ENCODE measurements at regions not wholly inside any gene's neighbourhood (a gene's known extent, or its start where the extent isn't known, plus 50 kb on each side); places are given as distances from the start of the nearest gene placed in this dataset.

DNA sequence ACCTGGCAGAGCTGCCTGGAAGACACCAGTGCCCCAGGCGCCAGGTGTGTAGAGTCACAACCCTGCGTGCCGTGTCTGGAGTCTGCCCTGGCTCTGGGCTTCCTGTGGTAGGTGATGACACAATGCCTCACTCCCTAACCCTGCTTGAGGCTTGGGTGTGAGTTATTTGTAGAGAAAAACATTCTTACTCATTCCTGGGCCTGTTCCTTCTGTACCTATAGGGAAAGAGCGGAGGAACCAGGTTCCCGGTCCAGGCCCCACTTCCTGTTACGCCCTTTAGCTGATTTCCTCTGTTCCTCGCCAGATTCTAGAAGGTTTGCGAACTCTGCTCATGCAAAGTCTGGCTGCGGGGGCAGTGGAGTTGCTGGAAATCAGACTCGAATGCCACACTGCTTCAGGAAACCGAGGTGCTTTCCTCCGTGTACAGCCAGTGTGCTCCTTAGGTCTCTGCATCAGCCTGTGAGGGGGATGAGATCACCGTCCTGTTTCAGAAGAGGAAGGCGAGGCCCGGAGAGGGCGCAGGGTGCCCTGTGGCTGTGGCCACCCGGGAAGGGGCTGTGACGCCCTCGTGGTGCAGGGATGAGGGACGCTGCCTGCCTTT, 67.1 kb upstream of the DUSP22 start:
- Histone ChIP-seq H3K9ac (ENCODE audit: low read length) (no peak overlapping the region), H3K27me3 (ENCODE audit: control insufficient read depth, insufficient read depth, low read length) (no peaks in the 10 kb centered on the region), H3K4me3 (ENCODE audit: low read length) (no peak overlapping the region), H3K27ac (ENCODE audit: low read depth, low read length) (no peak overlapping the region), H3K4me1 (ENCODE audit: control insufficient read depth, insufficient read depth, low read length) (no peaks in the 10 kb centered on the region), H3K36me3 (ENCODE audit: control insufficient read depth, insufficient read depth, low read length) (no peaks in the 10 kb centered on the region)

DNA sequence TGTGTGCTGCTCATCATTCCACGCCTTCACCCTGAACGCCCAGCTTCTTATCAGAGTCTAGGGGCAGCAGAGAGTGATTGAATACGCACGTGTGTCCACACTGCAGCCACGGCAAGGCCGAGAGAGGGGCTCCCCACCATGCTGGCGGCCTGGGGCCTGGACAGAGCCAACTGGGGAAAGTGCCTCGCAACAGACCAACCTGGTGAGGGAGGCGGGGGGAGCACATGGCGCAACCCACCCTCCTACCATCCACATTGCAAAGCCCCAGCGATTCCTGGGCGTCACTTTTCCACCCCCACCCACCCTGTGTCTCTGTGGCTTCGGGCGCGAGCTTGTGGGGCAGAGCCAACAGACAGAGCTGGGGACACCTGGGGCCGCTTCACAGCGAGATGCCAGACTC, 66.4 kb upstream of the DUSP22 start:
- Histone ChIP-seq H3K27me3 (ENCODE audit: control insufficient read depth, insufficient read depth, low read length) (no peaks in the 10 kb centered on the region), H3K27ac (ENCODE audit: low read depth, low read length) (no peak overlapping the region), H3K4me1 (ENCODE audit: control insufficient read depth, insufficient read depth, low read length) (no peaks in the 10 kb centered on the region), H3K36me3 (ENCODE audit: control insufficient read depth, insufficient read depth, low read length) (no peaks in the 10 kb centered on the region), H3K9ac (ENCODE audit: low read length) (no peak overlapping the region), H3K4me3 (ENCODE audit: low read length) (no peak overlapping the region)

- H3K27me3 ChIP-seq (ENCODE audit: control insufficient read depth, insufficient read depth, low read length): no peaks in the 10 kb centered on the region
- H3K9ac ChIP-seq (ENCODE audit: low read length): no peak overlapping the region
- H3K36me3 ChIP-seq (ENCODE audit: control insufficient read depth, insufficient read depth, low read length): no peaks in the 10 kb centered on the region
- H3K4me1 ChIP-seq (ENCODE audit: control insufficient read depth, insufficient read depth, low read length): no peaks in the 10 kb centered on the region
- H3K27ac ChIP-seq (ENCODE audit: low read depth, low read length): no peak overlapping the region
- no peak overlapping the region for H3K4me3 ChIP-seq (ENCODE audit: low read length)
These were observed 65.7 kb upstream of the DUSP22 start for GRCh38 chr6:226516-227073.

- Histone ChIP-seq H3K36me3 (ENCODE audit: control insufficient read depth, insufficient read depth, low read length) (no peaks in the 10 kb centered on the region), H3K4me3 (ENCODE audit: low read length) (no peak overlapping the region), H3K4me1 (ENCODE audit: control insufficient read depth, insufficient read depth, low read length) (no peaks in the 10 kb centered on the region), H3K27ac (ENCODE audit: low read depth, low read length) (no peak overlapping the region), H3K27me3 (ENCODE audit: control insufficient read depth, insufficient read depth, low read length) (no peaks in the 10 kb centered on the region), H3K9ac (ENCODE audit: low read length) (no peak overlapping the region)
These were observed 65.1 kb upstream of the DUSP22 start for GRCh38 chr6:227074-227782.

- no peaks in the 10 kb centered on the region for H3K36me3 ChIP-seq (ENCODE audit: control insufficient read depth, insufficient read depth, low read length)
- H3K27me3 ChIP-seq (ENCODE audit: control insufficient read depth, insufficient read depth, low read length): no peaks in the 10 kb centered on the region
- no peaks in the 10 kb centered on the region for H3K4me1 ChIP-seq (ENCODE audit: control insufficient read depth, insufficient read depth, low read length)
- H3K9ac ChIP-seq (ENCODE audit: low read length): no peak overlapping the region
- no peak overlapping the region for H3K4me3 ChIP-seq (ENCODE audit: low read length)
- no peak overlapping the region for H3K27ac ChIP-seq (ENCODE audit: low read depth, low read length)
These were observed 64.4 kb upstream of the DUSP22 start for GRCh38 chr6:227812-228338.

- H3K9ac ChIP-seq (ENCODE audit: low read length): no peak overlapping the region
- no peak overlapping the region for H3K4me3 ChIP-seq (ENCODE audit: low read length)
- H3K4me1 ChIP-seq (ENCODE audit: control insufficient read depth, insufficient read depth, low read length): no peaks in the 10 kb centered on the region
- no peak overlapping the region for H3K27ac ChIP-seq (ENCODE audit: low read depth, low read length)
- no peaks in the 10 kb centered on the region for H3K27me3 ChIP-seq (ENCODE audit: control insufficient read depth, insufficient read depth, low read length)
- no peaks in the 10 kb centered on the region for H3K36me3 ChIP-seq (ENCODE audit: control insufficient read depth, insufficient read depth, low read length)
These were observed 63.2 kb upstream of the DUSP22 start for GRCh38 chr6:228881-229651.

GRCh38 chr6:231779-232178, 60.5 kb upstream of the DUSP22 start:
- no peak overlapping the region for H3K27ac ChIP-seq (ENCODE audit: low read depth, low read length)
- no peak overlapping the region for H3K9ac ChIP-seq (ENCODE audit: low read length)
- no peaks in the 10 kb centered on the region for H3K27me3 ChIP-seq (ENCODE audit: control insufficient read depth, insufficient read depth, low read length)
- no peak overlapping the region for H3K4me3 ChIP-seq (ENCODE audit: low read length)
- H3K36me3 ChIP-seq (ENCODE audit: control insufficient read depth, insufficient read depth, low read length): no peaks in the 10 kb centered on the region
- H3K4me1 ChIP-seq (ENCODE audit: control insufficient read depth, insufficient read depth, low read length): peaks cover 6% of the 10 kb centered on the region

DNA sequence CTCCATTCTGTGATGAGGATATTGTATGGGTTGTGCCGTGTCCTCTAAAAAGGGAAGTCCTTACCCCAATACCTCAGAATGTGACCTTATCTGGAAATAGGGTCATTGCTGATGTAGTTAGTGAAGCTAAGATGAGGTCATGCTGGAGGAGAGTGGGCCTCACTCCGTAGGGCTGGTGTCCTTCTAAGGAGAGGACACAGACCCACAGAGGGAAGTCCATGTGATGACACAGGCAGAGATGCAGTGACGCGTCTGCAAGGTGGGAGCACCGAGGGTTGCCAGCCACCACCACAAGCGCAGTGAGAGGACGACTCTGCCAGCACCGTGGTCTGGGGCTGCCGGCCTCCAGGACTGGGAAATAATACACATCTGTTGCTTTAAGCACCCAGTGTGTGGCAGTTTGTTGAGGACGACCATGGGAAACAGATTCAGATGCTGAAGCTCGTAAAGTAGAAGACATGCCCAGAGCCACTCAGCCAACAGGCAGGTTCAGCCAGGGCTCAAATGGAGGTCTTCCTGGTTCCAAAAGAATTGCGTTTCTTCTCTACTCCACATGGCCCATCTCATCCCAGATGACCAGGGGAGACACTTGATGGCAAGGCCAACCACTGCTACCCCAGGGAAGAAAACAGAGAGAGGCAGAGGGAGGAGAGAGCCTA, 59.2 kb upstream of the DUSP22 start:
- H3K27ac ChIP-seq (ENCODE audit: low read depth, low read length): no peak overlapping the region
- peaks cover 6% of the 10 kb centered on the region for H3K4me1 ChIP-seq (ENCODE audit: control insufficient read depth, insufficient read depth, low read length)
- H3K9ac ChIP-seq (ENCODE audit: low read length): no peak overlapping the region
- H3K27me3 ChIP-seq (ENCODE audit: control insufficient read depth, insufficient read depth, low read length): no peaks in the 10 kb centered on the region
- H3K36me3 ChIP-seq (ENCODE audit: control insufficient read depth, insufficient read depth, low read length): no peaks in the 10 kb centered on the region
- no peak overlapping the region for H3K4me3 ChIP-seq (ENCODE audit: low read length)

GRCh38 chr6:234706-235372, 57.4 kb upstream of the DUSP22 start:
- no peak overlapping the region for H3K4me3 ChIP-seq (ENCODE audit: low read length)
- H3K36me3 ChIP-seq (ENCODE audit: control insufficient read depth, insufficient read depth, low read length): no peaks in the 10 kb centered on the region
- H3K27me3 ChIP-seq (ENCODE audit: control insufficient read depth, insufficient read depth, low read length): no peaks in the 10 kb centered on the region
- no peak overlapping the region for H3K9ac ChIP-seq (ENCODE audit: low read length)
- H3K4me1 ChIP-seq (ENCODE audit: control insufficient read depth, insufficient read depth, low read length): peaks cover 6% of the 10 kb centered on the region
- no peak overlapping the region for H3K27ac ChIP-seq (ENCODE audit: low read depth, low read length)

DNA sequence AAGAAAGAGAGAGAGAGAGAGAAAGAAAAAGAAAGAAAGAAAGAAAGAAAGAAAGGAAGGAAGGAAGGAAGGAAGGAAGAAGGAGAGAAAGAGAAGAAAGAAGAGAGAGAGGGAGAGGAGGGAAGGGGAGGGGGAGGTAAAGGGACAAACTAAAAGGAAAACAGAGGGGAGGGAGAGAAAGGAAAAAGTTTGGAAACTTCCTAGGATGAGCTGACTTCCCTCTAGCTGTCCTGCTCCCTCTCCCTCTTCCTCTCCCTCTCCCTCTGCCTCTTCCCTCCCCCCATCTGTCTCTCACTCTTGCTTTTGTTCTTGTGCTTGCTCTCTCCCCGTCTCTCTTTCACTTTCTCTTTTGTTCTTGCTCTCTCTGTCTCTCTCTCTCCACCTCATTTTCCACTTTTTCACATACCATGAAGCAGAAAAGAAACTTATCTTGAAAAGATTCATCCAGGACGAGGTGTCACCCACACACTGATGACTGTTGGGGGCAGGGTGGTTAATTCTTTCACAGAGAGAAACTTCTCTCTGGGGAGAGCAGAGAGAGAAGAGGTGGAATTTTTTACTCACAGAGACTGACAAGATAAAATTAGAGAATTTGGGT, 56.4 kb upstream of the DUSP22 start:
- no peaks in the 10 kb centered on the region for H3K36me3 ChIP-seq (ENCODE audit: control insufficient read depth, insufficient read depth, low read length)
- H3K4me3 ChIP-seq (ENCODE audit: low read length): peak overlapping the region; percentile 53
- no peak overlapping the region for H3K9ac ChIP-seq (ENCODE audit: low read length)
- H3K4me1 ChIP-seq (ENCODE audit: control insufficient read depth, insufficient read depth, low read length): peaks cover 6% of the 10 kb centered on the region
- H3K27me3 ChIP-seq (ENCODE audit: control insufficient read depth, insufficient read depth, low read length): no peaks in the 10 kb centered on the region
- H3K27ac ChIP-seq (ENCODE audit: low read depth, low read length): peak overlapping the region; percentile 56

GRCh38 chr6:236519-236918, 55.8 kb upstream of the DUSP22 start:
- Histone ChIP-seq H3K36me3 (ENCODE audit: control insufficient read depth, insufficient read depth, low read length) (no peaks in the 10 kb centered on the region), H3K27ac (ENCODE audit: low read depth, low read length) (peak overlapping the region; percentile 56), H3K4me1 (ENCODE audit: control insufficient read depth, insufficient read depth, low read length) (peaks cover 6% of the 10 kb centered on the region), H3K9ac (ENCODE audit: low read length) (no peak overlapping the region), H3K27me3 (ENCODE audit: control insufficient read depth, insufficient read depth, low read length) (no peaks in the 10 kb centered on the region), H3K4me3 (ENCODE audit: low read length) (no peak overlapping the region)

All from rectal smooth muscle tissue (tissue), 1 donor.